Calu3 (cell line): ENCODE measurements at regions not wholly inside any gene's neighbourhood (a gene's known extent, or its start where the extent isn't known, plus 50 kb on each side); places are given as distances from the start of the nearest gene placed in this dataset.

Source experiments
- BruUV-seq: library from RNA; stranded (reverse); fragments of 400-500 nt; replicated peaks from 2 replicates; lab custom pipeline; 2021; lab: Mats Ljungman, UMichigan
- CTCF ChIA-PET: fragments of 300-600 bp; sonication (Branson Sonifier 250); formaldehyde crosslinking; loops from one replicate; lab custom pipeline; 2022; ENCODE audit warnings: antibody characterized with exemption; lab: Charles Lee
- DNase-seq: peaks from one replicate; pipeline ENCODE4 v3.0.0; 2022
- H3K27ac Mint-ChIP-seq: one replicate; pipeline ENCODE4 v1.8.0; 2022; ENCODE audit warnings: mixed read lengths; ENCODE audit not compliant: unreplicated experiment
- H3K27me3 Mint-ChIP-seq: one replicate; pipeline ENCODE4 v1.8.0; 2022; ENCODE audit warnings: mixed read lengths; ENCODE audit not compliant: unreplicated experiment
- H3K36me3 Mint-ChIP-seq: one replicate; pipeline ENCODE4 v1.8.0; 2022; ENCODE audit warnings: mild to moderate bottlenecking, moderate library complexity, mixed read lengths; ENCODE audit not compliant: insufficient read depth, unreplicated experiment
- H3K4me1 Mint-ChIP-seq: one replicate; pipeline ENCODE4 v1.8.0; 2022; ENCODE audit warnings: mild to moderate bottlenecking, low read depth, mixed read lengths; ENCODE audit not compliant: unreplicated experiment
- H3K4me3 Mint-ChIP-seq: one replicate; pipeline ENCODE4 v1.8.0; 2022; ENCODE audit warnings: mild to moderate bottlenecking, low read depth, moderate library complexity, mixed read lengths; ENCODE audit not compliant: unreplicated experiment
- H3K9me3 Mint-ChIP-seq: one replicate; pipeline ENCODE4 v1.8.0; 2022; ENCODE audit warnings: low read depth, mixed read lengths; ENCODE audit not compliant: unreplicated experiment
- intact Hi-C: fragments of 100-400 bp; cut with micrococcal nuclease; formaldehyde crosslinking; loops from one replicate; pipeline ENCODE4 v1.10.0; 2022; ENCODE audit not compliant: unreplicated experiment
- TF ChIP-seq, protein P1 (sequence below): fragments of 200-600 bp; IDR thresholded peaks from one replicate; pipeline ENCODE4 v1.8.0; 2022; ENCODE audit warnings: antibody characterized with exemption; ENCODE audit not compliant: unreplicated experiment

DNA sequence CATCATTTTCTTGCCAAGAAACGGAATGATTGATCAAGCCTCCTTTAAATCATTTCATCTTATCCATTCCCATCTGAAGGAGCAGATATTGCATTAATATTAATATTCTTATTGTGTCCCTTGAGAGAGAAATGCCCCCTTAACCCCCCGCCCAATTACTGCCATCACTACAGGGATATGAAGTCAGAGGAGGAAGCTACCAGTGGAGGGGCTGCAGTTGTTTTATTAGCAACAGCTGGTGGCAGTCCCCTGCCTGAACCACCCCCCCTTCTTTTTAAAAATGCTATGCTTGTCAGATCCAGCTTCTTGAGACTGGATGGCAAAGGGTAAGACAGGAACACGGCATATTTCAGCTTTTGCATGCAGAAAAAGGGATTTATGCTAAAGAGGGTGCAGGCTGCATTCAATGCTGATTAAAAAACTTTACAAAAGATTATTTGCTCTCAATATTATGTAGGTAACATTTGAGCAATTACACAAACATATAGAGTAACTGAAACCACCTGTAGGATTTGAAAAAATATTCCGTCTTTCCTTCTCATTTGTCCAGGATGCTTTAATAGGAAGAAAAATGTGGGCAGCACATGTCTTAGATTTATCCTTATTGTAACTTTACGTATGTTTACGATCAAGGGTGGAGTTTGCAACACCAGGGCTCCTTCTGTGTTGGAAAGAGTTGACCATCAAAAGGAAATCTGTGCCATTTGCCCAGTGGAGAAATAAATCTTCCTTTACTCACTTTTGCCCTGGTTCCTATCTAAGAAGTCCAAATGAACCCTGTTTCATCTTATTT lies 77.7 kb downstream of the ZBTB18 start:
- Mint-ChIP-seq H3K27ac (no peak overlapping the region), H3K4me3 (no peak overlapping the region), H3K27me3 (peaks cover 13% of the 10 kb centered on the region), H3K4me1 (no peaks in the 10 kb centered on the region), H3K36me3 (no peaks in the 10 kb centered on the region), H3K9me3 (peaks cover 5% of the 10 kb centered on the region)
- CTCF ChIA-PET, result no interaction called here
- no TSS peak for BruUV-seq
- intact Hi-C loops, result no loop called here
- TF ChIP-seq, protein P1, sequence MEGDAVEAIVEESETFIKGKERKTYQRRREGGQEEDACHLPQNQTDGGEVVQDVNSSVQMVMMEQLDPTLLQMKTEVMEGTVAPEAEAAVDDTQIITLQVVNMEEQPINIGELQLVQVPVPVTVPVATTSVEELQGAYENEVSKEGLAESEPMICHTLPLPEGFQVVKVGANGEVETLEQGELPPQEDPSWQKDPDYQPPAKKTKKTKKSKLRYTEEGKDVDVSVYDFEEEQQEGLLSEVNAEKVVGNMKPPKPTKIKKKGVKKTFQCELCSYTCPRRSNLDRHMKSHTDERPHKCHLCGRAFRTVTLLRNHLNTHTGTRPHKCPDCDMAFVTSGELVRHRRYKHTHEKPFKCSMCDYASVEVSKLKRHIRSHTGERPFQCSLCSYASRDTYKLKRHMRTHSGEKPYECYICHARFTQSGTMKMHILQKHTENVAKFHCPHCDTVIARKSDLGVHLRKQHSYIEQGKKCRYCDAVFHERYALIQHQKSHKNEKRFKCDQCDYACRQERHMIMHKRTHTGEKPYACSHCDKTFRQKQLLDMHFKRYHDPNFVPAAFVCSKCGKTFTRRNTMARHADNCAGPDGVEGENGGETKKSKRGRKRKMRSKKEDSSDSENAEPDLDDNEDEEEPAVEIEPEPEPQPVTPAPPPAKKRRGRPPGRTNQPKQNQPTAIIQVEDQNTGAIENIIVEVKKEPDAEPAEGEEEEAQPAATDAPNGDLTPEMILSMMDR, result no peak
- DNase-seq, result no peak

DNA sequence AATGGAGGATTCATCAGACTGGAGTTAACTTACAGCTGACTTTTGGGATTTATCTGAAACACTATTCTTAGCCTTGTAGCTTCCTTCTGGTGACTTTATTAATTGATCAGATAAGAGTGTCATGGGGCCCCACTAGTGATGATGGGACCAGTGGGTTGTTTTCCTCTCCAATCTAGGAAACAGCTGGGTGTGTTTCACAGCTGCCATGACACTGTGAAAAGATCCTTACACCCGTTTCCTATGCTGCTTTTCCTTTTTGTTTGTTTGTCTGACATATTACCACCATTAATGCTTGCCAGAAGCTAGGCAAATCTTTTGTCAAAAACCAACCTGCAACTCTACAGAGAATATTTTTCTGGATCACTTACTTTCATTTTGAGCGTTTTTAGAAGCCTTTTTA lies 86.2 kb downstream of the ZBTB18 start:
- Mint-ChIP-seq H3K4me3 (no peak overlapping the region), H3K36me3 (no peaks in the 10 kb centered on the region), H3K9me3 (no peaks in the 10 kb centered on the region), H3K4me1 (peaks cover 8% of the 10 kb centered on the region), H3K27ac (no peak overlapping the region), H3K27me3 (no peaks in the 10 kb centered on the region)
- DNase-seq, result no peak
- BruUV-seq, result no TSS peak
- intact Hi-C loops, result no loop called here
- CTCF ChIA-PET, result no interaction called here
- TF ChIP-seq, protein P1, result no peak

DNA sequence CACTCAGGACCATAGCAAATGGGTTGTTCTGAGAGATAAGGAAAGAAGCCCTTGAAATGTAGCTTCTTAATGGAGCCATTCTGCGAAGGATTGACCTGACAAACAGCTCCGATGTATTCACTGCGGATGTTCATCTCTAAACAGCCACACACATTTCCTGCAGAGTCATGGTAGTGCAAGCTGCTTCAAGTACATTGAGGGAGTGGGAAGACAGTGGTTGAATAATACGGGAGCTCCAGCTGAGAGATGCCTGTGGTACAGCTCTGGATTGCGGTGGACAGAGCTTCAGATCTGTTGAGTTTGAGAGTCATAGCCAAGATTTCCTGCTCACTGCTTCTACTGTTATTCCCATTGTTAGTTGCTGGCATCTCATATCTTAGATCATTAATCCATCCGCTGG lies 86.6 kb downstream of the ZBTB18 start:
- Mint-ChIP-seq H3K27ac (no peak overlapping the region), H3K4me1 (peaks cover 8% of the 10 kb centered on the region), H3K4me3 (no peak overlapping the region), H3K36me3 (no peaks in the 10 kb centered on the region), H3K9me3 (no peaks in the 10 kb centered on the region), H3K27me3 (no peaks in the 10 kb centered on the region)
- TF ChIP-seq, protein P1, result no peak
- no peak for DNase-seq
- no TSS peak for BruUV-seq
- intact Hi-C loops, result no loop called here
- CTCF ChIA-PET, result no interaction called here

DNA sequence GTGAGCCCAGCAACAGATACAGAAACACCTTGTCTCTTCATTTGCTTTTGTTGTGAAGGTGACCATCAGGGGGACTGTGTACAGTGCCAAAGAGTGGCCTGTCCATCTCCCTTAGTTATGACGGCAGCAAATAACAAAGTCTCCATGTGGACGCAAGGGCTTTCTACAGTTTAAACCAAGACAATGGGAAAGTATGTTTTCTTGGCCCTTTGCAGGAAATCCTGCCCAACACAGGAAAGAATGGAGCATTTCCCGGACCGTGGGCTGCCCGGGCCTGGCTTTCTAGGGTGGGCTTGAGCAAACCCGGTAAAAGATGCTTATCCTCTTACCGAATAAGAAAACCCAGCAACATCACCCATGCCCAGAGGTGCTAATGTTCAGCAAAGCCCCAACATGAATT lies 87.3 kb downstream of the ZBTB18 start:
- Mint-ChIP-seq H3K4me1 (peaks cover 9% of the 10 kb centered on the region), H3K36me3 (no peaks in the 10 kb centered on the region), H3K27ac (no peak overlapping the region), H3K9me3 (no peaks in the 10 kb centered on the region), H3K27me3 (no peaks in the 10 kb centered on the region), H3K4me3 (no peak overlapping the region)
- no TSS peak for BruUV-seq
- intact Hi-C loops, result no loop called here
- CTCF ChIA-PET, result no interaction called here
- TF ChIP-seq, protein P1, result no peak
- DNase-seq, result no peak
